Trophoblast cell (in vitro differentiated cells and primary cell): ENCODE measurements at regions not wholly inside any gene's neighbourhood (a gene's known extent, or its start where the extent isn't known, plus 50 kb on each side); places are given as distances from the start of the nearest gene placed in this dataset.

ENCODE experiments used
- DNase-seq, 2 donors: peaks; one replicate each; pipeline ENCODE4 v3.0.0-alpha.2; 2016
- H2AFZ ChIP-seq: 2 replicates; pipeline ENCODE4 v1.6.1; 2013; ENCODE audit warnings: low read length, moderate library complexity, mild to moderate bottlenecking; ENCODE audit not compliant: insufficient read depth, poor library complexity
- H2AK5ac ChIP-seq: 2 replicates; pipeline ENCODE4 v1.6.1; 2013; ENCODE audit warnings: mild to moderate bottlenecking, low read length
- H2BK120ac ChIP-seq: 2 replicates; pipeline ENCODE4 v1.6.1; 2013; ENCODE audit warnings: low read length, mild to moderate bottlenecking, moderate library complexity; ENCODE audit not compliant: insufficient read depth, poor library complexity
- H2BK12ac ChIP-seq: 2 replicates; pipeline ENCODE4 v1.6.1; 2013; ENCODE audit warnings: mild to moderate bottlenecking, low read length, moderate library complexity
- H2BK5ac ChIP-seq: 2 replicates; pipeline ENCODE4 v1.6.1; 2013; ENCODE audit warnings: low read length, low read depth, moderate library complexity, mild to moderate bottlenecking; ENCODE audit not compliant: poor library complexity
- H3K14ac ChIP-seq: 2 replicates; pipeline ENCODE4 v1.6.1; 2013; ENCODE audit warnings: mild to moderate bottlenecking, low read length
- H3K18ac ChIP-seq: 2 replicates; pipeline ENCODE4 v1.6.1; 2013; ENCODE audit warnings: mild to moderate bottlenecking, low read length
- H3K23ac ChIP-seq: 2 replicates; pipeline ENCODE4 v1.6.1; 2013; ENCODE audit warnings: low read length
- H3K27ac ChIP-seq: 2 replicates; pipeline ENCODE4 v1.5.1; 2013; ENCODE audit warnings: low read depth, mild to moderate bottlenecking, inconsistent platforms, low read length, moderate library complexity
- H3K27me3 ChIP-seq: 2 replicates; pipeline ENCODE4 v1.6.1; 2013; ENCODE audit warnings: inconsistent platforms, mild to moderate bottlenecking, low read length, moderate library complexity; ENCODE audit not compliant: insufficient read depth
- H3K36me3 ChIP-seq, 2 experiments: 1 replicate in 1 of 2; 2 replicates in 1 of 2; pipeline ENCODE4 v1.6.1; 2013; ENCODE audit warnings: low read length in 2 of 2, mild to moderate bottlenecking in 2 of 2, moderate library complexity in 1 of 2; ENCODE audit not compliant: insufficient read depth in 2 of 2, control insufficient read depth in 1 of 2
- H3K4ac ChIP-seq: 2 replicates; pipeline ENCODE4 v1.6.1; 2013; ENCODE audit warnings: low read depth, mild to moderate bottlenecking, low read length, moderate library complexity
- H3K4me1 ChIP-seq, 2 experiments: 1 replicate in 1 of 2; 2 replicates in 1 of 2; pipeline ENCODE4 v1.6.1; 2013; ENCODE audit warnings: low read length in 2 of 2, mild to moderate bottlenecking in 2 of 2, moderate library complexity in 1 of 2; ENCODE audit not compliant: insufficient read depth in 2 of 2, control insufficient read depth in 1 of 2
- H3K4me2 ChIP-seq: 2 replicates; pipeline ENCODE4 v1.6.1; 2013; ENCODE audit warnings: inconsistent platforms, mild to moderate bottlenecking, low read length, moderate library complexity
- H3K4me3 ChIP-seq: 2 replicates; pipeline ENCODE4 v1.5.1; 2013; ENCODE audit warnings: mild to moderate bottlenecking, low read depth, low read length, inconsistent platforms
- H3K79me1 ChIP-seq: one replicate; pipeline ENCODE4 v1.6.1; 2013; ENCODE audit warnings: low read length
- H3K79me2 ChIP-seq: 2 replicates; pipeline ENCODE4 v1.6.1; 2013; ENCODE audit warnings: low read length, mild to moderate bottlenecking; ENCODE audit not compliant: control insufficient read depth, insufficient read depth, poor library complexity
- H3K9ac ChIP-seq: 2 replicates; pipeline ENCODE4 v1.6.1; 2013; ENCODE audit warnings: mild to moderate bottlenecking, low read length
- H3K9me3 ChIP-seq: 2 replicates; pipeline ENCODE4 v1.6.1; 2013; ENCODE audit warnings: low read depth, mild to moderate bottlenecking, control low read depth, inconsistent platforms, low read length; ENCODE audit not compliant: insufficient read depth
- H4K12ac ChIP-seq: 2 replicates; pipeline ENCODE4 v1.6.1; 2013; ENCODE audit warnings: low read depth, mild to moderate bottlenecking, low read length, moderate library complexity
- H4K8ac ChIP-seq: 2 replicates; pipeline ENCODE4 v1.6.1; 2013; ENCODE audit warnings: low read depth, mild to moderate bottlenecking, low read length, moderate library complexity
- H4K91ac ChIP-seq: one replicate; pipeline ENCODE4 v1.6.1; 2013; ENCODE audit warnings: low read depth, mild to moderate bottlenecking, low read length, moderate library complexity
- WGBS: extraction: QIAGEN DNeasy Blood & Tissue Kit; methylation state at CpG from one replicate; pipeline ENCODE4 v1.1.7; 2013; ENCODE audit warnings: missing lambda C conversion rate; ENCODE audit not compliant: insufficient read length, insufficient coverage; ENCODE audit errors: extremely low coverage; 5-methylcytosine and 5-hydroxymethylcytosine counted together

GRCh38 chr12:88305254-88305890 lies 163.3 kb downstream of the TMTC3 start:
- no peak overlapping the region for H4K8ac ChIP-seq
- no peak overlapping the region for H3K9ac ChIP-seq
- no peak overlapping the region for H2BK12ac ChIP-seq
- no peak overlapping the region for H4K12ac ChIP-seq
- H3K27me3 ChIP-seq, result no peaks in the 10 kb centered on the region
- H3K4me1 ChIP-seq, result no peaks in the 10 kb centered on the region
- no peak overlapping the region for H3K27ac ChIP-seq
- DNase-seq, result peak in 1 of 2 donors; percentile 22
- no CpG with 5 or more reads among the region's 5 CpGs for WGBS
- no peaks in the 10 kb centered on the region for H3K79me1 ChIP-seq
- H3K4ac ChIP-seq, result no peak overlapping the region
- H3K23ac ChIP-seq, result no peak overlapping the region
- no peak overlapping the region for H3K4me2 ChIP-seq
- no peaks in the 10 kb centered on the region for H3K9me3 ChIP-seq
- H3K4me3 ChIP-seq, result no peak overlapping the region
- H3K18ac ChIP-seq, result no peak overlapping the region
- no peaks in the 10 kb centered on the region for H3K36me3 ChIP-seq
- no peak overlapping the region for H2BK5ac ChIP-seq
- no peak overlapping the region for H4K91ac ChIP-seq
- no peak overlapping the region for H3K14ac ChIP-seq
- H3K79me2 ChIP-seq, result no peaks in the 10 kb centered on the region
- H2AK5ac ChIP-seq, result no peak overlapping the region
- no peak overlapping the region for H2BK120ac ChIP-seq
- no peak overlapping the region for H2AFZ ChIP-seq

GRCh38 chr12:88306471-88307069 lies 164.5 kb downstream of the TMTC3 start:
- Histone ChIP-seq H3K79me1 (no peaks in the 10 kb centered on the region), H3K9ac (no peak overlapping the region), H3K4me2 (no peak overlapping the region), H3K4ac (no peak overlapping the region), H3K23ac (no peak overlapping the region), H3K18ac (no peak overlapping the region), H3K79me2 (no peaks in the 10 kb centered on the region), H2BK5ac (no peak overlapping the region), H3K4me1 (no peaks in the 10 kb centered on the region), H2AK5ac (no peak overlapping the region), H3K36me3 (no peaks in the 10 kb centered on the region), H4K12ac (no peak overlapping the region), H2BK12ac (no peak overlapping the region), H2BK120ac (no peak overlapping the region), H4K91ac (no peak overlapping the region), H3K9me3 (no peaks in the 10 kb centered on the region), H3K27me3 (no peaks in the 10 kb centered on the region), H3K27ac (no peak overlapping the region), H3K4me3 (no peak overlapping the region), H2AFZ (no peak overlapping the region), H3K14ac (no peak overlapping the region), H4K8ac (no peak overlapping the region)
- no peak for DNase-seq
- no CpG with 5 or more reads among the region's 5 CpGs for WGBS

GRCh38 chr12:88307961-88308360 lies 165.9 kb downstream of the TMTC3 start:
- Histone ChIP-seq H2AFZ (no peak overlapping the region), H3K79me1 (no peaks in the 10 kb centered on the region), H3K79me2 (no peaks in the 10 kb centered on the region), H3K18ac (no peak overlapping the region), H2BK120ac (no peak overlapping the region), H3K9me3 (no peaks in the 10 kb centered on the region), H2BK5ac (no peak overlapping the region), H3K14ac (no peak overlapping the region), H4K12ac (no peak overlapping the region), H4K91ac (no peak overlapping the region), H3K4me3 (no peak overlapping the region), H3K27ac (no peak overlapping the region), H3K4me2 (no peak overlapping the region), H3K9ac (no peak overlapping the region), H3K27me3 (no peaks in the 10 kb centered on the region), H4K8ac (no peak overlapping the region), H3K4ac (no peak overlapping the region), H3K36me3 (no peaks in the 10 kb centered on the region), H2AK5ac (no peak overlapping the region), H3K23ac (no peak overlapping the region), H3K4me1 (no peaks in the 10 kb centered on the region), H2BK12ac (no peak overlapping the region)
- no peak for DNase-seq
- WGBS, result no CpG with 5 or more reads among the region's 4 CpGs

- H4K12ac ChIP-seq, result no peak overlapping the region
- H3K23ac ChIP-seq, result no peak overlapping the region
Measured at GRCh38 chr12:88308825-88309224, 166.7 kb downstream of the TMTC3 start.

More at GRCh38 chr12:88308825-88309224, 166.7 kb downstream of the TMTC3 start:
- H3K14ac ChIP-seq, result no peak overlapping the region
- no peaks in the 10 kb centered on the region for H3K79me1 ChIP-seq
- H3K18ac ChIP-seq, result no peak overlapping the region
- H2AK5ac ChIP-seq, result no peak overlapping the region
- no peak overlapping the region for H2AFZ ChIP-seq
- H2BK120ac ChIP-seq, result no peak overlapping the region
- H3K4ac ChIP-seq, result no peak overlapping the region
- no peak overlapping the region for H3K9ac ChIP-seq
- no peak overlapping the region for H2BK12ac ChIP-seq
- H4K91ac ChIP-seq, result no peak overlapping the region
- H3K79me2 ChIP-seq, result no peaks in the 10 kb centered on the region
- no peak overlapping the region for H3K4me2 ChIP-seq
- H3K4me1 ChIP-seq, result no peaks in the 10 kb centered on the region
- no peak overlapping the region for H3K27ac ChIP-seq
- no peaks in the 10 kb centered on the region for H3K36me3 ChIP-seq
- DNase-seq, result peak in 1 of 2 donors; percentile 58
- H4K8ac ChIP-seq, result no peak overlapping the region
- H3K27me3 ChIP-seq, result no peaks in the 10 kb centered on the region
- H3K9me3 ChIP-seq, result no peaks in the 10 kb centered on the region
- H3K4me3 ChIP-seq, result no peak overlapping the region
- no peak overlapping the region for H2BK5ac ChIP-seq
